ENCODE measurements at regions not wholly inside any gene's neighbourhood (a gene's known extent, or its start where the extent isn't known, plus 50 kb on each side); places are given as distances from the start of the nearest gene placed in this dataset.
"Not testable (repeated sequence)": the region's sequence is repeated elsewhere in the genome, so short reads cannot be mapped to it uniquely, and the experiment has no call there.

DNA sequence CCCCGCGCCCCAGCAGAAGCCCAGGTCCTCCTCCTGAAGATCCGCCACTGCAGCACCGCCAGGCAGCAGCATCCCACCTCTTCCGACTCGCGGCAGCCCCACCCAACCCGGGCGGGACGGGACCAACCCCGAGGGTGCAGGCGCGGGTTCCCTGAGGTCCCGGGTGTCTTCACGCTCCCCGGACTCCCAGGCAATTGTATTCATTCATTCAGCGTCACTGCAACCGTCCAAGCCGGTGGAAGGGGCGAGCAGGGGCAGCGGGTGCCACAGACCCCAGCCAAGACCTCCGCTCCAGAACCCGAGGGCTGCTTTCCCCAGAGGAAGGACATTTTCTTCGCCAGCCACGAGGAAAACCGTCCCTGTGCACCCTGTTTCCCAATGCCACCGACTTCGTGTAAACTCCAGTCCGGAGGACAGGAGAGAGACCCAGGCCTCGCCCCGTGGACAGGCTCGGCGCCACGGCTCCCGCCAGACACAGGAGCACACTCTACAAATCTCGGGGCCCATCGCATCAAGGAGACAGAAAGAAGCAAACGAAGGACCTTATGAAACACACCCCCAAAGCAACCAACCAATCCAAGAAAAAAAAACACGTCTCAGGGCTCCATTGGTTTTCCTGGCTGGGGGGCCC lies 1471.5 kb downstream of the FOXD4L5 start:
- DNase-seq (ENCODE audit: low read depth in 3 of 3, low spot score in 2 of 3) = not testable (repeated sequence)

GRCh38 chr9:63812822-63813221 lies 1472.2 kb downstream of the FOXD4L5 start:
- DNase-seq (ENCODE audit: low read depth in 3 of 3, low spot score in 2 of 3) = not testable (repeated sequence)

- DNase-seq (ENCODE audit: low read depth in 3 of 3, low spot score in 2 of 3) = not testable (repeated sequence)
Measured at GRCh38 chr9:63804205-63804604, 1480.8 kb downstream of the FOXD4L5 start.

DNA sequence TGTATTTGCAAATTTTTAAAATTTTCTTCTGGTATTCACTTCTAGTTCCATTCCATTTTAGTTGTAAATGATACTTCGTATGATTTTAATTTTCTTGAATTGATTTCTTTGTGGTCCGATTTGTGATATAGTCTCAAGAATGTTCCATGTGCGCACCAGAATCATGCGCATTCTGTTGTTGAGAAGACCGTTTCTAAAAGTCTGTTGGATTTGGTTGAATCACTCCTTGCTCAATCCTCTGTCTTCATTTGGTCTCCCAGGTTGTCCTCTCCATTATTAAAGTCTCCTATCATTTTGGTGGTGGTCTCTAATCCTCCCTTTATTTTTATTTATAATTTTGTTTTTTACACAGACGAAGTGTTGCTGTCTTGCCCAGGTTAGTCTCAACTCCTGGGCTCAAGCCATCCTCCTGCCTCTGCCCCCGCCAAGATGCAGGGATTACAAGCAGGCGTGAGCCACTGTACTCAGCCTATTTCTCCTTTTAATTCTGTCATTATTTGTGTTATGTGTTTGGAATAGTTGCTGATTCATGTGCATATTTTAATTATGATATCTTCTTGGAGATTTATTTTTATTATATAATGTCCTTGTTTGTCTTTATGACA lies 1490.8 kb downstream of the FOXD4L5 start:
- DNase-seq (ENCODE audit: low read depth in 3 of 3, low spot score in 2 of 3) = not testable (repeated sequence)

- DNase-seq (ENCODE audit: low read depth in 3 of 3, low spot score in 2 of 3) = not testable (repeated sequence)
Measured at GRCh38 chr9:63787454-63787853, 1497.6 kb downstream of the FOXD4L5 start.

- not testable (repeated sequence) for DNase-seq (ENCODE audit: low read depth in 3 of 3, low spot score in 2 of 3)
Measured at GRCh38 chr9:63785059-63785458, 1500.0 kb downstream of the FOXD4L5 start.

GRCh38 chr9:63784421-63784820 lies 1500.6 kb downstream of the FOXD4L5 start:
- not testable (repeated sequence) for DNase-seq (ENCODE audit: low read depth in 3 of 3, low spot score in 2 of 3)

- not testable (repeated sequence) for DNase-seq (ENCODE audit: low read depth in 3 of 3, low spot score in 2 of 3)
Measured at GRCh38 chr9:63781817-63782439, 1503.1 kb downstream of the FOXD4L5 start.

DNA sequence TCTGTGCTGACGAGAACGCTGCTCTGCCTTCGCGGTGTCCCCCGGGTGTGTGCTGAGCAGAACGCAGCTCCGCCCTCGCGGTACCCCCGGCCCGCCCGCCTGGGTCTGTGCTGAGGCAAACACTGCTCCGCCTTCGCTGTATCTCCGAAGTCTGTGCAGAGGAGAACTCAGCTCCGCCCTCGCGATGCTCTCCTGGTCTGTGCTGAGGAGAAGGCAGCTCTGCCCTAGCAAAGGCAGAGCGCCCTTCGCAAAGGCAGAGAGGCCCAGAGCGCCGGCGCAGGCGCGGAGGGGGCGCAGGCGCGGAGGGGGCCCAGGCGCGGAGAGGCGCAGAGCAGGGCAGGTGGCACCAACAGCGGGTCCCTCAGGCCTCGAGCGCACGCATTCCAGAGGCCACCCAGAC lies 1503.6 kb downstream of the FOXD4L5 start:
- not testable (repeated sequence) for DNase-seq (ENCODE audit: low read depth in 3 of 3, low spot score in 2 of 3)

- DNase-seq (ENCODE audit: low read depth in 3 of 3, low spot score in 2 of 3) = not testable (repeated sequence)
Measured at GRCh38 chr9:63776220-63776619, 1508.8 kb downstream of the FOXD4L5 start.

GRCh38 chr9:63775092-63775426 lies 1510.0 kb downstream of the FOXD4L5 start:
- DNase-seq (ENCODE audit: low read depth in 3 of 3, low spot score in 2 of 3) = not testable (repeated sequence)

DNA sequence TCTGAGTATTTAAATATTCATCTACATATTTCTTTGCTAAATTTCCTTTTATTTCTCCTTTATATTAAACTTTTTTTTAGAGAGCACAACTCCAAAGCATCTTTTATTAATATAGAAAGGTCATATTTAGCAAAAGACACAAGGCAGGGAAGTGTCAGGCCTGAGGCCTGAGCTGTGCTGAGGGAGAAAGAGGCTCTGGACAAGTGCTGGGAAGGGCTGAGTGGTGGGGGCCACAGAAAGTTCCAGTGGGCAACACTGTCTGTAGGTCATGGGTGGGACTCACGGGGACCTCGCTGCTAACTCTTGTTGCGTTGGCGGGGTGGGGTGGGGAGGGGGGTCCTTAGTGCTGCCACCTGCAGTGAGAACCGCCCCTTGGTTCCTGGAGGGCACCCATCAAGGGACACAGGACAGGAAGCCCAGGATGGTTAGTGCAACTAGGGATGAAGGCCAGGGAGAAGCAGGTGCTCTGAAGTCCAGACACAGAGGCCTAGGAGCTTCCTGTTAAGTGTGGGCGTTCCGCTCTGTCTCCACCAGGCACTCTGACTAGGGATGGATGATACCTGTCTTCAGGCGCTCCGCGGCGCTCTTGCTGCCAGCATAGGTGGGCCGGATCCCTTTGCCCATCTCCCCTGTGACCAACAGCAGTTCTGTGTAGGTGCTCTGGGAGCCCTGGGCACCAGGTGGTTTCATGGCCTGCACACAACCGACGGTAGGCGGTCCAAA lies 1510.5 kb downstream of the FOXD4L5 start:
- DNase-seq (ENCODE audit: low read depth in 3 of 3, low spot score in 2 of 3) = not testable (repeated sequence)

DNA sequence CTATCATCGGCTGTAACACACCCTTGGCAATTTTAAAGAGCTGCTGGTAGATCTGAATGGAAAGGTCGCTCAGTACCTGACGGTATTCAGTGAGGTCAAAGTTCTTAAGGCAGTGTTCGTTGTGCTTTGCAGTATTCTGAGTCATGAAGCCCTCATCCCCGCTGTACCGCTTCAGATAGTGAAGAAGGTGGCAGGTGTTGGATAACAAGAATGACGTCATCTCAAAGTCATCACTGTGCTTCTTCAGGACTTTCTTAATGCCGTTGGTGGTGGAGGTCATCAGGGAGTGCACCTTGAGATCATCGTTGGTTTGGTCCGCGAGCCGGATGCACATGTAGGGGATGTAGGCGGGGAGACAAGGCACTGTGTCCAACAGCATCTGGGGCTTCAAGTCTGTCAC lies 1522.8 kb downstream of the FOXD4L5 start:
- not testable (repeated sequence) for DNase-seq (ENCODE audit: low read depth in 3 of 3, low spot score in 2 of 3)

DNA sequence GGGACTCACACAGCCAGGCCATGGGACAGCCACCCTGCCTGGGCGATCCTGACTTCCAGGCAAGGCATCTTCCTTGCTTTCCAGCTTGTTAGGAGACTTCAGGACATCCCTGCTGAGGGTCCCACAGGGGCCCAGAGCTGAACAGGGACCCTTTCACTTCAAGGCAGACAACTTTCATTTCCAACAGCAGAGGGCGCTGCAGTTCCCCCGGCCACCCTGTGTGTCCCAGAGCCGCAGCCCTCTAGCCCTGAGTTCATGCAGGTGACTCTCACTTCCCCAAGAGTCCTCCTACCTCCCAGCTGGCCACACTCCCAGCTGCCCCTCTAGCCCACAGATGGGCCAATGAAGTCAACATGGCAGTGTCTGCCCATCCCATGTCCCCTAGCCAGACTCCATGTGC lies 1556.0 kb downstream of the FOXD4L5 start:
- not testable (repeated sequence) for DNase-seq (ENCODE audit: low read depth in 3 of 3, low spot score in 2 of 3)

- DNase-seq (ENCODE audit: low read depth in 3 of 3, low spot score in 2 of 3) = no peak
Measured at GRCh38 chr9:63728287-63728686, 1556.7 kb downstream of the FOXD4L5 start.

DNA sequence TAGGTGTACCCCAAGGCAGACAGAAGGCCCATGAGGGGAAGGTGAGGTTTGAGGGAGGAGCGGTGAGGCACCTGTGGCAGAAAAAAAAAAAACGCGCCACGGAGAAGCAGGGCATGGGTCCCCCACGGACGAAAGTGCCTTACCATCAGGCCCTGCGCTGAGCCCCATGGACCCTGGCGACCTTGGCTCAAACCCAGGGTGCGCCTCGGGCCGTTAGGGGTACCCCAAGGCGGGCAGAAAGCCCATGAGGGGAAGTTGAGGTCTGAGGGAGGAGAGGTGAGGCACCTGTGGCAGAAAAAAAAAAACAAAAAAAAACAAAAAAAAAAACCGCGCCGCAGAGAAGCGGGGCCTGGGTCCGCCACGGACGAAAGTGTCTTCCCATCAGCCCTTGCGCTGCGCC lies 1576.7 kb downstream of the FOXD4L5 start:
- not testable (repeated sequence) for DNase-seq (ENCODE audit: low read depth in 3 of 3, low spot score in 2 of 3)

DNA sequence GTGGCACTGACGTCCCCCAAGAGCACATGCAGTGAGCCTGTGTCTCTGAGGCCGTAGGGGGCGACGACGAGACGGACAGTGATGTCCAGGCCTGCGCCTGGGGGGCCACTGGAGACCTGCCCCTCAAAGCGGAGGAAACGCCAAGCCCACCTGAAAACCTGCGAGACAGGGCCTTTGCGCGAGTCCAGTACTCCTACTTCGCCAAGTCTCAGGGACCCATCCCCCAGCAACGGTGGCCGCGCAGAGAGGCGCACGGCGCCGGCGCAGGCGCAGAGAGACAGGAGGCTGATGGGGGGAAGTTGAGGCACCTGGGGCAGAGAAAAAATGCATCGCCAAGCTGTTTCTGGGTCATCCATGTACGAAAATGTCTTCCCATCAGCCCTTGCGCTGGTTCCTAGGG lies 1580.6 kb downstream of the FOXD4L5 start:
- not testable (repeated sequence) for DNase-seq (ENCODE audit: low read depth in 3 of 3, low spot score in 2 of 3)

DNA sequence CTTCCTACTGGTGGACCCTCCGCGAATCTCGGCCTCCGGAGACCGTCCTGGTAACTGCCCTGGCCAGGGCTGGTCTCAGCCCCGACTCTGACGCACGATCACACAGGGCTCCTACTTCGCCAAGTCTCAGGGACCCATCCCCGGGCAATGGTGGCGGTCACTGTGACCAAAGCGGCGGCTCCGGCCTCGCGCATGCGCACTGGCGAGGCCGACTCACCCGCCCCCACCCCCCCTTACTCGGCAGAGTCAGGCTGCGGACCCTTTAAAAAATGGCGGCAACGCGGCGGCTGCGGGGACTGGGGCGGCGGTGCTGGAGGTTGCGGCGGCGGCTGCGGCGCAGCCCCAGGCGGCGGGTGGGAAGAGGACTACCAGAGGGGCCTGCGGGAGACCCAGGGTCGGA lies 1581.3 kb downstream of the FOXD4L5 start:
- DNase-seq (ENCODE audit: low read depth in 3 of 3, low spot score in 2 of 3) = not testable (repeated sequence)

DNA sequence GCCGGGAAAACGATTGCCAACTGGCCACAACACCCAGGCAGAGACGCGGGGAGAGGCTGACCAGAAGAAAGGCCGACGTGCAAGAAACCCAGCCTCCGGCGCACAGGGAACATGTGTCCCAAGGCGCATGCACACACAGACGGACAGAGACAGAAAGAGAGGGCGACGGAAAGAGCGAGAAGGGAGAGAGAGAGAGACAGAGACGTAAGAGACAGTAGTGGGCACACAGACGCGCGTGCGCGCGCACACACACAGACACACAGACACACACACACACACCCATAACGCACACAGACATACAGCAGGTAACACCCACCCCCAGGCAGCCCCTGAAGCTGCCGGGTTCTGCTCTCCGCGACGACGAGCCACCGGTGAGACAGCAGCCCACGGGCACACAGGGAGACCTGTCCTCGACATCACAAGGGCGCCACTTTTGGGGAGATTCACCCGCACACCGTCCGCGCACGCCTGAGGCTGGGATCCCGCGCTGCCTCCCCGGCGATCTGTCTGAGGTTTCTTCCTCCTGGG lies 1581.8 kb downstream of the FOXD4L5 start:
- not testable (repeated sequence) for DNase-seq (ENCODE audit: low read depth in 3 of 3, low spot score in 2 of 3)

All from right renal cortex interstitium (tissue), 3 donors.